ENCODE measurements at regions not wholly inside any gene's neighbourhood (a gene's known extent, or its start where the extent isn't known, plus 50 kb on each side); places are given as distances from the start of the nearest gene placed in this dataset.

DNA sequence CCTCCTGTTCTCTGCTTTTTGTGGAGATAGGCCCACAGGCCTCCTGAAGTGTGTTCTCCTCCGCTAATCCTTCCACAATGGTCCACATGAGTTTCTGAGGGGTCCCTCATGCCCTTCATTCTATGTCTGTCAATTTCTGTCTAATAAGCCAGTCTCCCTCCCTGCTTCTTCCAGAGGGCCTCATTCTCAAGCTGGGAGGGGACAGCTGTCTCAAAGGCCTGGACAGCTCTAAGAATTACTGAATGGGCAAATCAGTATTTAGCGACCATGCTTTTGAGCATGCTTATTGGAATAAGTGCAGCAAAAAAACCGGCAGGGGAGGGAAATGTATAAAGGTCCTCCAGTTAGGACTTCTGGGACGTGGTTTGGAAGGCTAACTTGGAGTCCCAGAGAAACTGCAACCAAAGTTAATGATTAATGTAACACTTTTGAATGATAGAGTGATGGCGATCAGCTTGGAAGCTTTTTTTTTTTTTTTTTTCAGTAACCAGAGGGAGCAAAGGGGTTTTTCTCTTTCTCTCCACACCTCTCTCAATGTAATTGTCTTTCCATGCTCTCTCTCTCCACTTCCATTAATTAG, 890.7 kb upstream of the POU3F3 start:
- Histone ChIP-seq H4K20me1 (ENCODE audit: insufficient read depth, poor library complexity, severe bottlenecking) (no peaks in the 10 kb centered on the region), H3K27ac (no peak overlapping the region), H3K9me3 (ENCODE audit: low read depth) (no peaks in the 10 kb centered on the region), H2AFZ (no peak overlapping the region), H3K9me2 (replicated peaks; ENCODE audit: insufficient read depth) (no peaks in the 10 kb centered on the region), H3K27me3 (peaks cover 2% of the 10 kb centered on the region), H3K36me3 (replicated peaks; ENCODE audit: insufficient read depth, low read depth) (no peaks in the 10 kb centered on the region), H3K4me1 (ENCODE audit: insufficient read depth) (no peaks in the 10 kb centered on the region), H3K4me2 (no peak overlapping the region), H3K79me2 (no peaks in the 10 kb centered on the region), H3K4me3 (no peak overlapping the region)
- WGBS (ENCODE audit: low lambda C conversion rate, missing lambda C conversion rate), result 74% methylated on average over 5 of the region's 5 CpGs
- TF ChIP-seq EZH2 (IDR thresholded peaks at IDR 0.05; ENCODE audit: borderline replicate concordance), result no peak
- TF ChIP-seq, protein P1, sequence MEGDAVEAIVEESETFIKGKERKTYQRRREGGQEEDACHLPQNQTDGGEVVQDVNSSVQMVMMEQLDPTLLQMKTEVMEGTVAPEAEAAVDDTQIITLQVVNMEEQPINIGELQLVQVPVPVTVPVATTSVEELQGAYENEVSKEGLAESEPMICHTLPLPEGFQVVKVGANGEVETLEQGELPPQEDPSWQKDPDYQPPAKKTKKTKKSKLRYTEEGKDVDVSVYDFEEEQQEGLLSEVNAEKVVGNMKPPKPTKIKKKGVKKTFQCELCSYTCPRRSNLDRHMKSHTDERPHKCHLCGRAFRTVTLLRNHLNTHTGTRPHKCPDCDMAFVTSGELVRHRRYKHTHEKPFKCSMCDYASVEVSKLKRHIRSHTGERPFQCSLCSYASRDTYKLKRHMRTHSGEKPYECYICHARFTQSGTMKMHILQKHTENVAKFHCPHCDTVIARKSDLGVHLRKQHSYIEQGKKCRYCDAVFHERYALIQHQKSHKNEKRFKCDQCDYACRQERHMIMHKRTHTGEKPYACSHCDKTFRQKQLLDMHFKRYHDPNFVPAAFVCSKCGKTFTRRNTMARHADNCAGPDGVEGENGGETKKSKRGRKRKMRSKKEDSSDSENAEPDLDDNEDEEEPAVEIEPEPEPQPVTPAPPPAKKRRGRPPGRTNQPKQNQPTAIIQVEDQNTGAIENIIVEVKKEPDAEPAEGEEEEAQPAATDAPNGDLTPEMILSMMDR (IDR thresholded peaks at IDR 0.05; ENCODE audit: poor library complexity), result no peak
- TF ChIP-seq EZH2phosphoT487 (IDR thresholded peaks at IDR 0.05; ENCODE audit: low read depth, severe bottlenecking, unreplicated experiment), result no peak
- peak; percentile 4 for DNase-seq (ENCODE audit: low spot score)

DNA sequence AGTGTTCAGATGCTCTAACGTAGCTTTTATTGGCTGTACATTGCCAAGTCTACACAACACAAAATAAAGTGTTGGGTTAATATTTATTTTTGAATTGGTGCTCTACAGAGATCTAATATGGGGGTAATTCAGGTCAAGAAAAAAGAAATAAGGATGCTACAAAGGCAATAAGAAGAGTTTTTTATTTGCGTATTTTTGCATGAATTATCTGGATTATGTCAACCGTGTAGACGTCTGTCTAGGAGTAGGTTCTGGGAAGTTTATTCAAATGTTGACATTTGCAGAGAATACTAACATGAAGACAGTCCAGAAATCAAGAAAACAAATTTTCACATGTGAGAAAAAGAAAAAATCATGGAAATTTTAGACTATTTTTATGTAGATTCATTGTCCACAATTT, 876.7 kb upstream of the POU3F3 start:
- Histone ChIP-seq H3K9me2 (replicated peaks; ENCODE audit: insufficient read depth) (no peaks in the 10 kb centered on the region), H3K27ac (no peak overlapping the region), H3K4me1 (ENCODE audit: insufficient read depth) (no peaks in the 10 kb centered on the region), H4K20me1 (ENCODE audit: insufficient read depth, poor library complexity, severe bottlenecking) (no peaks in the 10 kb centered on the region), H3K27me3 (no peaks in the 10 kb centered on the region), H3K9me3 (ENCODE audit: low read depth) (no peaks in the 10 kb centered on the region), H3K4me3 (no peak overlapping the region), H3K79me2 (no peaks in the 10 kb centered on the region), H3K36me3 (replicated peaks; ENCODE audit: insufficient read depth, low read depth) (no peaks in the 10 kb centered on the region), H3K4me2 (no peak overlapping the region), H2AFZ (no peak overlapping the region)
- DNase-seq (ENCODE audit: low spot score), result no peak
- TF ChIP-seq EZH2phosphoT487 (IDR thresholded peaks at IDR 0.05; ENCODE audit: low read depth, severe bottlenecking, unreplicated experiment), result no peak
- 90% methylated on average over 4 of the region's 4 CpGs for WGBS (ENCODE audit: low lambda C conversion rate, missing lambda C conversion rate)

DNA sequence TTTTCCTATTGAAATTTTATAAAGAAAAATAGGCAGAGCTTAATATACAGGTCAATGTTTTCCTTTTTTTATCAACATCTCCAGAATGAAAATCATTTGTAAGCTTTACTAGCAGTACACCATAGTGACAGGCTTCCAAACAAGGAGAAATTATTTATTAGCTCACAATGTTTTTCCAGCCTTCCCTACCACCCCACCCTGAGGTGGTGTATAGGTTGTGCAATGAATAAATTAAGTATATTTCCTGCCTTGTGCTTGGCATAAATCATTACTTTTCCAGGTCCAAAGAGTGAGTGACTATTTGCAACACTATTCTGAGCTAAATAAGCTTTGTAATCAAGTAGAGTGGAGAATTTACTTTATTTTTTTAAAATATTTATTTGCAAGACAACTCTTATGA, 876.2 kb upstream of the POU3F3 start:
- H3K9me2 ChIP-seq (replicated peaks; ENCODE audit: insufficient read depth), result no peaks in the 10 kb centered on the region
- H2AFZ ChIP-seq, result no peak overlapping the region
- H3K27ac ChIP-seq, result no peak overlapping the region
- H3K4me3 ChIP-seq, result no peak overlapping the region
- no peak for TF ChIP-seq EZH2 (IDR thresholded peaks at IDR 0.05; ENCODE audit: borderline replicate concordance)
- no peak for TF ChIP-seq EZH2phosphoT487 (IDR thresholded peaks at IDR 0.05; ENCODE audit: low read depth, severe bottlenecking, unreplicated experiment)
- TF ChIP-seq, protein P1 (IDR thresholded peaks at IDR 0.05; ENCODE audit: poor library complexity), result no peak
- H3K4me2 ChIP-seq, result no peak overlapping the region
- no peaks in the 10 kb centered on the region for H3K4me1 ChIP-seq (ENCODE audit: insufficient read depth)
- no peaks in the 10 kb centered on the region for H3K9me3 ChIP-seq (ENCODE audit: low read depth)
- DNase-seq (ENCODE audit: low spot score), result no peak
- no peaks in the 10 kb centered on the region for H4K20me1 ChIP-seq (ENCODE audit: insufficient read depth, poor library complexity, severe bottlenecking)
- no peaks in the 10 kb centered on the region for H3K79me2 ChIP-seq
- no peaks in the 10 kb centered on the region for H3K27me3 ChIP-seq
- H3K36me3 ChIP-seq (replicated peaks; ENCODE audit: insufficient read depth, low read depth), result no peaks in the 10 kb centered on the region

DNA sequence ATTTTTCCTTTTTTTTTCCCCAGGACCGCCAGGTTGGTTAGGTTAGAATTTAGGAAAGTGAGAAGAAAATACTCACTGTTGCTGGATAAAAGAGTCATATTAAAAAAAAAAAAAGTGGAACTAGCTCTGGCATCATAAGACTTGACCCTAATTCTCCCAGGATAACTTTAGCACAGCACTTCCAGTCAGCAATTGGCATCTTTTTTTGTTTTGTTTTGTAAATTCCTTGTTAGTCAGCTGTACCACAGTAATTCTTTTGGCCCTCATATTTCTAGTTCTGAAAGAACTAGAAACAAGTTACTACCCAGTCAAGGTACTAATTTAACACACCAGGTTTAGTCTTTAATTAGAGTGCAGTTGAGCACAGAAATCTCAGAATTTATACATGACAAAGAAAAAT, 873.5 kb upstream of the POU3F3 start:
- Histone ChIP-seq H4K20me1 (ENCODE audit: insufficient read depth, poor library complexity, severe bottlenecking) (no peaks in the 10 kb centered on the region), H3K9me2 (replicated peaks; ENCODE audit: insufficient read depth) (no peaks in the 10 kb centered on the region), H3K4me1 (ENCODE audit: insufficient read depth) (no peaks in the 10 kb centered on the region), H2AFZ (no peak overlapping the region), H3K27ac (no peak overlapping the region), H3K9me3 (ENCODE audit: low read depth) (no peaks in the 10 kb centered on the region), H3K79me2 (no peaks in the 10 kb centered on the region), H3K4me3 (no peak overlapping the region), H3K36me3 (replicated peaks; ENCODE audit: insufficient read depth, low read depth) (no peaks in the 10 kb centered on the region), H3K27me3 (no peaks in the 10 kb centered on the region), H3K4me2 (no peak overlapping the region)
- TF ChIP-seq EZH2 (IDR thresholded peaks at IDR 0.05; ENCODE audit: borderline replicate concordance), result no peak
- TF ChIP-seq, protein P1 (IDR thresholded peaks at IDR 0.05; ENCODE audit: poor library complexity), result no peak
- no peak for TF ChIP-seq EZH2phosphoT487 (IDR thresholded peaks at IDR 0.05; ENCODE audit: low read depth, severe bottlenecking, unreplicated experiment)
- WGBS (ENCODE audit: low lambda C conversion rate, missing lambda C conversion rate), result 68% methylated on average over 1 of the region's 1 CpG
- no peak for DNase-seq (ENCODE audit: low spot score)
